Mesothelial cell of epicardium (in vitro differentiated cells): ENCODE measurements at regions not wholly inside any gene's neighbourhood (a gene's known extent, or its start where the extent isn't known, plus 50 kb on each side); places are given as distances from the start of the nearest gene placed in this dataset.
"Not testable (repeated sequence)": the region's sequence is repeated elsewhere in the genome, so short reads cannot be mapped to it uniquely, and the experiment has no call there.

ENCODE experiments used
- DNase-seq, 2 experiments: peaks; one replicate each; pipeline ENCODE4 v3.0.0; 2021; ENCODE audit warnings: low spot score in 2 of 2; ENCODE audit not compliant: unreplicated experiment in 2 of 2
- H3K27ac Mint-ChIP-seq: 2 replicates; pipeline ENCODE4 v1.8.0; 2021; ENCODE audit warnings: mixed read lengths
- H3K27me3 Mint-ChIP-seq: 2 replicates; pipeline ENCODE4 v1.8.0; 2021; ENCODE audit warnings: low read depth, mixed read lengths
- H3K36me3 Mint-ChIP-seq: 2 replicates; pipeline ENCODE4 v1.8.0; 2021; ENCODE audit warnings: mixed read lengths
- H3K4me1 Mint-ChIP-seq: 2 replicates; pipeline ENCODE4 v1.8.0; 2021; ENCODE audit warnings: mixed read lengths
- H3K4me3 Mint-ChIP-seq: 2 replicates; pipeline ENCODE4 v1.8.0; 2021; ENCODE audit warnings: mild to moderate bottlenecking, moderate library complexity, mixed read lengths
- H3K9me3 Mint-ChIP-seq: 2 replicates; pipeline ENCODE4 v1.8.0; 2021; ENCODE audit warnings: mixed read lengths
- CTCF ChIP-seq: fragments of 200-600 bp; sonication (generic); IDR thresholded peaks from one replicate; pipeline ENCODE4 v1.5.0; 2021; ENCODE audit warnings: antibody characterized with exemption; ENCODE audit not compliant: unreplicated experiment

DNA sequence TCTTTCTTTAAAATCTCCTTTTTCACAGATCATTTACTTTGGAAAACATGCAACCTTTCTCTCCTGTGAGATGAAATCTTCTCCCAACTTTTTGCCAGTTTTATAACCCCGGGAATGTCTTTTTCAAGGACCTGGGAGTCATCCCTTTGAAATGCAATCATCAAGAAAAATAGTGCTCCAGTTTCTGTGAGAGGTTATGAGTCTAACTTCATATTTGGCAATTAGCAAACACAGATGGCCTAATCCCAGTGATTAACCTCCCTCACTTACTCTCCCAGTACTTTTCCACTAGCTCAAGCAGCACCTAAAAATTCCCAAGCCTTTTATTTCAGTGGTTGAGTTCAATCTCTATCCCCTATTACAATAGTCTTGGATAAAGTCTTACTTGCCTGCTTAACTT lies 185.8 kb upstream of the TMEM106B start:
- Mint-ChIP-seq H3K9me3 (peaks cover 18% of the 10 kb centered on the region), H3K4me1 (peaks cover 5% of the 10 kb centered on the region), H3K4me3 (no peak overlapping the region), H3K27ac (no peak overlapping the region), H3K27me3 (no peaks in the 10 kb centered on the region), H3K36me3 (no peaks in the 10 kb centered on the region)
- DNase-seq = no peak
- no peak for TF ChIP-seq CTCF

GRCh38 chr7:12028508-12028907 lies 182.6 kb upstream of the TMEM106B start:
- Mint-ChIP-seq H3K36me3 (no peaks in the 10 kb centered on the region), H3K4me3 (no peak overlapping the region), H3K27me3 (no peaks in the 10 kb centered on the region), H3K4me1 (peaks cover 12% of the 10 kb centered on the region), H3K27ac (no peak overlapping the region), H3K9me3 (peaks cover 14% of the 10 kb centered on the region)
- no peak for TF ChIP-seq CTCF
- DNase-seq = no peak

GRCh38 chr7:12030116-12030515 lies 181.0 kb upstream of the TMEM106B start:
- no peak for TF ChIP-seq CTCF
- Mint-ChIP-seq H3K27ac (peak overlapping the region; percentile 37), H3K36me3 (no peaks in the 10 kb centered on the region), H3K4me1 (peaks cover 12% of the 10 kb centered on the region), H3K9me3 (peaks cover 15% of the 10 kb centered on the region), H3K27me3 (no peaks in the 10 kb centered on the region), H3K4me3 (no peak overlapping the region)
- no peak for DNase-seq

GRCh38 chr7:12031186-12031585 lies 179.9 kb upstream of the TMEM106B start:
- Mint-ChIP-seq H3K36me3 (no peaks in the 10 kb centered on the region), H3K27me3 (no peaks in the 10 kb centered on the region), H3K9me3 (peaks cover 12% of the 10 kb centered on the region), H3K27ac (no peak overlapping the region), H3K4me3 (no peak overlapping the region), H3K4me1 (peaks cover 12% of the 10 kb centered on the region)
- DNase-seq = no peak
- TF ChIP-seq CTCF = no peak

DNA sequence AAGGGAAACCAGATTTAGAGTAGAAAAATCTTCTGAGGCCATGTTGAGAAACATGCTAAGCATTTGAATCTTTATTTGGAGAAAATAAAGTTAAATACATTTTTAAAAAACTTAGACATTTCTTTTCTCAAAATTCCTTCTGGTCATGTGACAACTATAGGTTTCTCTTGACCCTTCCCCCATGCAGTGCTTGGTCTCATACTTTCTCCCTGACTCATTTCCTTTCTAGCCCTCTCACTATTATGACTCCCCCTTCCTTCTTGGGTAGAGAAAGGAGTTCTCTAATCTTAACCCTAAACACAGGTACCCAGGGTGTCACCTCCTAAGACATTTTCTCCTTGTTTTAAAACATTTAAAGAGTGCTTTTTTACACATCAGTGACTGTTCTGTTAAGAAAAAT lies 179.5 kb upstream of the TMEM106B start:
- H3K27me3 Mint-ChIP-seq = no peaks in the 10 kb centered on the region
- H3K36me3 Mint-ChIP-seq = no peaks in the 10 kb centered on the region
- peak overlapping the region; percentile 31 for H3K27ac Mint-ChIP-seq
- H3K4me3 Mint-ChIP-seq = no peak overlapping the region
- DNase-seq = no peak
- peaks cover 12% of the 10 kb centered on the region for H3K9me3 Mint-ChIP-seq
- H3K4me1 Mint-ChIP-seq = peaks cover 12% of the 10 kb centered on the region
- TF ChIP-seq CTCF = no peak

- DNase-seq = no peak
- H3K4me1 Mint-ChIP-seq = peaks cover 12% of the 10 kb centered on the region
- no peak for TF ChIP-seq CTCF
- H3K27me3 Mint-ChIP-seq = no peaks in the 10 kb centered on the region
- peaks cover 12% of the 10 kb centered on the region for H3K9me3 Mint-ChIP-seq
- H3K27ac Mint-ChIP-seq = no peak overlapping the region
- no peak overlapping the region for H3K4me3 Mint-ChIP-seq
- no peaks in the 10 kb centered on the region for H3K36me3 Mint-ChIP-seq
Measured at GRCh38 chr7:12032146-12032545, 178.9 kb upstream of the TMEM106B start.

- not testable (repeated sequence) for H3K27me3 Mint-ChIP-seq, H3K27ac Mint-ChIP-seq, DNase-seq
Measured at GRCh38 chr7:12043457-12043856, 167.6 kb upstream of the TMEM106B start.

More at GRCh38 chr7:12043457-12043856, 167.6 kb upstream of the TMEM106B start:
- peaks cover 11% of the 10 kb centered on the region for H3K9me3 Mint-ChIP-seq
- not testable (repeated sequence) for H3K4me3 Mint-ChIP-seq, H3K4me1 Mint-ChIP-seq, H3K36me3 Mint-ChIP-seq
